SK-N-SH (cell line): ENCODE measurements at regions not wholly inside any gene's neighbourhood (a gene's known extent, or its start where the extent isn't known, plus 50 kb on each side); places are given as distances from the start of the nearest gene placed in this dataset.

Source experiments
- CTCF ChIA-PET: fragments of 300-600, 350-600 bp; formaldehyde crosslinking; extraction: SDS; loops from one replicate; lab custom pipeline; 2021; lab: Yijun Ruan, JAX
- POLR2A ChIA-PET: fragments of 350-600 bp; sonication (Branson Sonifier 250); formaldehyde crosslinking; extraction: SDS; loops from one replicate; lab custom pipeline; 2020; ENCODE audit warnings: antibody characterized with exemption, inconsistent platforms; lab: Yijun Ruan, JAX
- DNase-seq: peaks from one replicate; pipeline ENCODE4 v3.0.0; 2012
- H2AFZ ChIP-seq: fragments of 200-600 bp; sonication (generic); 2 replicates; pipeline ENCODE4 v1.8.1; 2016; ENCODE audit warnings: antibody characterized with exemption, mild to moderate bottlenecking, low read depth
- H3F3A ChIP-seq: fragments of 200-600 bp; sonication (generic); replicated peaks from 2 replicates; pipeline ENCODE3; 2016; ENCODE audit warnings: antibody characterized with exemption, mild to moderate bottlenecking; ENCODE audit not compliant: insufficient read depth
- H3K27ac ChIP-seq, 2 experiments: fragments of 200-500 bp in 1 of 2; fragments of 200-600 bp in 1 of 2; sonication (Bioruptor generic) in 1 of 2; sonication (generic), shearing (Covaris generic) in 1 of 2; 2 replicates each; pipeline versions ENCODE4 v1.5.1 to v1.6.1; 2014 to 2016; ENCODE audit warnings: low read depth in 2 of 2, inconsistent platforms in 1 of 2, low read length in 1 of 2, mild to moderate bottlenecking in 1 of 2, mixed read lengths in 1 of 2
- H3K27me3 ChIP-seq: fragments of 200-600 bp; sonication (generic), shearing (Covaris generic); 2 replicates; pipeline ENCODE4 v1.6.1; 2016; ENCODE audit warnings: mixed run types; ENCODE audit not compliant: insufficient read depth
- H3K36me3 ChIP-seq, 2 experiments: fragments of 200-500 bp in 1 of 2; fragments of 200-600 bp in 1 of 2; sonication (Bioruptor generic) in 1 of 2; sonication (generic) in 1 of 2; replicated peaks in 1 of 2; 2 replicates each; pipeline versions ENCODE3 to v1.5.1; 2014 to 2016; ENCODE audit warnings: low read length in 1 of 2, mild to moderate bottlenecking in 1 of 2; ENCODE audit not compliant: insufficient read depth in 2 of 2, control insufficient read depth in 1 of 2
- H3K4me1 ChIP-seq, 2 experiments: fragments of 200-500 bp in 1 of 2; fragments of 200-600 bp in 1 of 2; sonication (Bioruptor generic) in 1 of 2; sonication (generic), shearing (Covaris generic) in 1 of 2; 2 replicates each; pipeline versions ENCODE4 v1.5.1 to v1.6.1; 2014 to 2016; ENCODE audit warnings: low read depth in 1 of 2, low read length in 1 of 2, mixed run types in 1 of 2; ENCODE audit not compliant: insufficient read depth in 2 of 2, control insufficient read depth in 1 of 2
- H3K4me2 ChIP-seq: fragments of 200-600 bp; sonication (generic), shearing (Covaris generic); 2 replicates; pipeline ENCODE4 v1.6.1; 2017; ENCODE audit warnings: mixed run types
- H3K4me3 ChIP-seq, 2 experiments: fragments of 200-500 bp in 1 of 2; fragments of 200-600 bp in 1 of 2; sonication (Bioruptor generic) in 1 of 2; sonication (generic), shearing (Covaris generic) in 1 of 2; 2 replicates each; pipeline versions ENCODE4 v1.5.1 to v1.8.1; 2014 to 2016; ENCODE audit warnings: low read depth in 2 of 2, inconsistent platforms in 1 of 2, low read length in 1 of 2, mild to moderate bottlenecking in 1 of 2, mixed read lengths in 1 of 2, moderate library complexity in 1 of 2
- H3K79me2 ChIP-seq: fragments of 200-600 bp; sonication (generic); 2 replicates; pipeline ENCODE4 v1.8.1; 2017; ENCODE audit warnings: mild to moderate bottlenecking; ENCODE audit not compliant: insufficient read depth
- H3K9ac ChIP-seq: fragments of 200-600 bp; sonication (generic); 2 replicates; pipeline ENCODE4 v1.6.1; 2017; ENCODE audit warnings: mixed run types
- H3K9me2 ChIP-seq: fragments of 200-600 bp; sonication (generic); 2 replicates; pipeline ENCODE4 v1.6.1; 2017; ENCODE audit warnings: mixed run types
- H3K9me3 ChIP-seq: fragments of 200-600 bp; sonication (generic); 2 replicates; pipeline ENCODE4 v1.6.1; 2017; ENCODE audit warnings: mixed run types, mild to moderate bottlenecking, moderate library complexity
- H4K20me1 ChIP-seq: fragments of 200-600 bp; sonication (generic); 2 replicates; pipeline ENCODE4 v1.6.1; 2017; ENCODE audit warnings: mild to moderate bottlenecking, mixed run types; ENCODE audit not compliant: insufficient read depth
- CTCF ChIP-seq: fragments of 200-600 bp; sonication (generic); IDR thresholded peaks from 2 replicates; pipeline ENCODE4 v1.6.1; 2017; ENCODE audit warnings: antibody characterized with exemption, mild to moderate bottlenecking, moderate library complexity
- FOSL2 ChIP-seq: IDR thresholded peaks from 2 replicates; pipeline ENCODE4 v1.4.0; 2012; ENCODE audit warnings: low read depth, mild to moderate bottlenecking, moderate library complexity, borderline replicate concordance
- GATA2 ChIP-seq: sonication (generic); formaldehyde crosslinking; IDR thresholded peaks from 2 replicates; pipeline ENCODE4 v1.5.0; 2020; ENCODE audit warnings: mild to moderate bottlenecking, missing genetic modification reagents
- IRF3 ChIP-seq: fragments of 150-350 bp; IDR thresholded peaks from 2 replicates; pipeline ENCODE4 v1.6.1; 2016; ENCODE audit warnings: mild to moderate bottlenecking, low read depth, low read length
- MAX ChIP-seq: IDR thresholded peaks from 2 replicates; pipeline ENCODE4 v1.4.0; 2012; ENCODE audit warnings: low read depth
- NFIC ChIP-seq: IDR thresholded peaks from 2 replicates; pipeline ENCODE4 v1.4.0; 2012; ENCODE audit warnings: borderline replicate concordance
- PBX3 ChIP-seq: IDR thresholded peaks from 2 replicates; pipeline ENCODE4; 2012
- REST ChIP-seq: IDR thresholded peaks from 2 replicates; pipeline ENCODE4 v1.6.1; 2012; ENCODE audit warnings: mild to moderate bottlenecking, low read depth, low read length, moderate library complexity
- TAF1 ChIP-seq: IDR thresholded peaks from 2 replicates; pipeline ENCODE4 v1.6.1; 2012; ENCODE audit warnings: low read depth, mild to moderate bottlenecking, low read length, moderate library complexity, borderline replicate concordance
- USF2 ChIP-seq: fragments of 150-350 bp; IDR thresholded peaks from 2 replicates; pipeline ENCODE4 v1.6.1; 2017; ENCODE audit warnings: antibody characterized with exemption, low read length, low read depth, borderline replicate concordance
- YY1 ChIP-seq: IDR thresholded peaks from 2 replicates; pipeline ENCODE4 v1.4.0; 2012; ENCODE audit warnings: low read depth, mild to moderate bottlenecking
- WGBS: methylation state at CpG from one replicate; pipeline ENCODE4 v1.1.6; 2017; ENCODE audit warnings: low lambda C conversion rate; 5-methylcytosine and 5-hydroxymethylcytosine counted together

GRCh38 chr7:91412298-91412697 lies 148.1 kb downstream of the FZD1 start:
- Histone ChIP-seq H4K20me1 (no peaks in the 10 kb centered on the region), H3K27ac (no peak overlapping the region), H3K4me2 (no peak overlapping the region), H3K79me2 (no peaks in the 10 kb centered on the region), H3K9ac (no peak overlapping the region), H2AFZ (no peak overlapping the region), H3K27me3 (peaks cover 12% of the 10 kb centered on the region; the same call in 1 of the 2 replicates), H3K36me3 (no peaks in the 10 kb centered on the region), H3F3A (no peaks in the 10 kb centered on the region), H3K9me3 (no peaks in the 10 kb centered on the region), H3K4me1 (peaks cover 0 to 3% of the 10 kb centered on the region in 2 experiments; a peak in 1 of 4 replicates), H3K9me2 (no peaks in the 10 kb centered on the region), H3K4me3 (no peak overlapping the region)
- WGBS, result 7% methylated on average over 2 of the region's 2 CpGs
- no peak for DNase-seq
- CTCF ChIA-PET, result no interaction called here
- TF ChIP-seq NFIC, result no peak
- no peak for TF ChIP-seq YY1
- no peak for TF ChIP-seq GATA2 (CRISPR knock-in tag)
- no peak for TF ChIP-seq MAX
- TF ChIP-seq REST, result no peak
- no peak for TF ChIP-seq USF2
- TF ChIP-seq IRF3, result no peak
- no peak for TF ChIP-seq TAF1
- TF ChIP-seq PBX3, result no peak
- no peak for TF ChIP-seq CTCF
- no peak for TF ChIP-seq FOSL2
- POLR2A ChIA-PET, result no interaction called here
